Fibroblast of peridontal ligament (primary cell): ENCODE measurements at regions not wholly inside any gene's neighbourhood (a gene's known extent, or its start where the extent isn't known, plus 50 kb on each side); places are given as distances from the start of the nearest gene placed in this dataset.
A peak's percentile ranks its signal among the peaks of the same experiment; 100 is the strongest.

ENCODE experiments used
- DNase-seq: peaks from one replicate; pipeline ENCODE4 v3.0.0-alpha.2; 2010; ENCODE audit errors: extremely low read depth

DNA sequence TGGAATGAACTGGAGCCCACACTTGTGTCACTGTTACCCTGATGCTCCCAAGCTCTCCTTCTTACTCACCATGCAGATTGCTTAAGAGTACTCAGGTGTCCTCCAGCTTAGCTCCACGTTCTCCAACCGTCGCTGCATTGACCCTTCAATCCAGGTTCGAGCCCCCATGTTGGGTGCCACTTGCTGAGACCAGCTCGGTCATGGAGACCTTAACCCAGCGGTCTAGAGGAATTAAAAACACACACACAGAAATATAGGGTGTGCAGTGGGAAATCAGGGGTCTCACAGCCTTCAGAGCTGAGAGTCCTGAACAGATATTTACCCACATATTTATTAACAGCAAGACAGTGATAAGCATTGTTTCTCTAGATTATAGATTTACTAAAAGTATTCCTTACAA lies 229.1 kb upstream of the APCDD1 start:
- no peak for DNase-seq

- no peak for DNase-seq
Measured at GRCh38 chr18:10226971-10227370, 227.5 kb upstream of the APCDD1 start.

DNA sequence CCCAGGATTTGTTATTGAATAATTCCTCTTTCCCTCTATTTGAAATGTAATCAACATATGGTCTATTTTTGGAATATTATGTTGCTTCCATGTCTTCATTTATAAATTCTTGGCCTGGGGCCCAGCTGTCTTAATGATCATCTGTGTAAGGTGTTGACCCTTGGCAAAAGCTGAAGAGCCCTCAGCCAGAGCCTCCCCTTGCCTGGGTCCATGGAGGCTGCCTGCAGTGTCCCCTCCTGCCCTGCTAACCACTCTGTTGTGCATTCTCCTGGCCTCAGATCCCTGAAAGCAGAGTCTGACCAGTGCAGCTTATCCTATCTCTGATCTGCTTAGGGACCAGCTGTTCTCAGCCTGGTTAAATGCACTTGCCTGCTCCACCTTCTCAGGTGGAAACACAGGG lies 226.1 kb upstream of the APCDD1 start:
- no peak for DNase-seq

- no peak for DNase-seq
Measured at GRCh38 chr18:10229458-10229857, 225.0 kb upstream of the APCDD1 start.

- DNase-seq: peak; percentile 47
Measured at GRCh38 chr18:10230072-10230471, 224.4 kb upstream of the APCDD1 start.

GRCh38 chr18:10231220-10231619 lies 223.2 kb upstream of the APCDD1 start:
- no peak for DNase-seq

DNA sequence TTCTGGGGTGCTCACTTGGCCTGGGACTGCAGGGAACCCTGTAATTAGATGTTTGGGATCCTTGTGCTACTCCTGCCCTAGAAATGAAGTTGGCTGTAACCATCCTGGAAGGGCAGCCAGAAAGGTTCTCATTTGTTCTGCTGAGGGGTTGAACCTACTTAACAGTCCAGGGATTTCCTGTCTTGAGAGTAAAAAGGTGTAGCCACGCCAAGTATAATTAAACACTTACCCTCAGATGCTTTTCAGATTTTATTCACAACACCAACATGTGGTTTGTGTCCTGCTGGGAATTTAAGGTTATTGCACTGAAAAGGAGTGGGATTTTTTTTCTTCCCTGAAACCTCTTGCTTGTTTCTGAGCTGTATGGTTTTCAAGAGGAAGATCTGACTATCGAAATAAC lies 222.4 kb upstream of the APCDD1 start:
- no peak for DNase-seq

DNA sequence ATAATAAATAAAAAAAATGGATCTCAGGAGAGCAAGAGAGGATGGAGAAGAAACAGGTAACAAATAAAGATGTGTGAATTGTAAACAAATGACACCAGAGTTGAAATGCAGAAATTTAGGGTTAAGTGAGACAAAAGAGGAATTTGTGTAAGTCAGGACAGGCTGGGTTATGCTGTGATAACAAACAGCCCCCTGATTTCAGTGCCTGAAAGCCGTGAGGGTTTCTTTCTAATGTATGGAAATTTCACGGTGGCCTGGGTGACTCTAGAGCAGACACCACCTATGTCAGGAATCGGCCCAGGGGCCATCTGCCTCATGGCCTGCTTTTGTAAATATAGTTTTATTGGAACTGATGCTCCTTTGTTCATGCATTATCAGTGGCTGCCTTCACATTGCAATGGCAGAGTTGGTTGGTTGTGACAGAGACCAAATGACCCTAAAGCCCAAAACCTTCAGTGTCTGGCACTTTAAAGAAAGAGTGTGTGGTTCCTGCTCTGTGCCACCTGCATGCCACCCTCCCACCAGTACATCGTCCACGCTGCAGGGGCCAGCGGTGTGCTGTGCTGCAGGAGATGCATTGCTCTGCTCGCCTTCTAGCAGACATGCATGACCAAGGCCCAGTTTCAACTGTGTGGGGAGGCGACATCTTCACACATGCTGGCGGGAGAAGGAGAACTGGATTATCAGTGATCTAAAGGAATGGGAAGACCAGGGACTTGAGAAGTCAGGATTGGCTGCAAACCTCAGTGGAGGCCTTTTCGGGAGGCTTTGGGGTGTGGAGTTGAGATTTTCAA lies 221.2 kb upstream of the APCDD1 start:
- no peak for DNase-seq

DNA sequence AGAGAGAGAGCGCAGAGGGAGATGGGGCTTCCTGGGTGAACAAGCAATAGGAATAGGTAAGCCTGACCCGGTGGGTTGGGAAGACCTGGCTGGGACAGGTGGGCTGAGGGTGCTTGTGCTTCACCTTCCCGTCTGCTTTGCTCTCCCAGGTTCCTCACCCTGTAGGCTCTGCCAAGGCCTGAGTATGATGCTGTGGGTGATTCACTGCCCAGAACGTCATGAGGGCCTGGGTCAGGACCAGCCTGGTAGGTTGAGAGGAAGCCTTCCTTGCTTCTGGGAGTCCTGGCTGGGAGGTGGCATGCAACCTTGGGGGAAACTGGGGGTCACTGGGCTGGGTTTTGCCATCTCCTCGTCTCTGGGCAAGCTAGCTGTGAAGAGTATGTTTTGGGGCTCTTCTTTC lies 220.2 kb upstream of the APCDD1 start:
- no peak for DNase-seq

GRCh38 chr18:10234912-10235660 lies 219.3 kb upstream of the APCDD1 start:
- peak; percentile 82 for DNase-seq

GRCh38 chr18:10235661-10235952 lies 218.8 kb upstream of the APCDD1 start:
- DNase-seq: no peak

GRCh38 chr18:10239103-10239502 lies 215.3 kb upstream of the APCDD1 start:
- peak; percentile 56 for DNase-seq

- DNase-seq: peak; percentile 10
Measured at GRCh38 chr18:10239991-10240634, 214.3 kb upstream of the APCDD1 start.

- no peak for DNase-seq
Measured at GRCh38 chr18:10240973-10241372, 213.5 kb upstream of the APCDD1 start.

- no peak for DNase-seq
Measured at GRCh38 chr18:10241579-10241978, 212.9 kb upstream of the APCDD1 start.

GRCh38 chr18:10242936-10243680 lies 211.3 kb upstream of the APCDD1 start:
- no peak for DNase-seq

GRCh38 chr18:10244341-10244740 lies 210.1 kb upstream of the APCDD1 start:
- no peak for DNase-seq

DNA sequence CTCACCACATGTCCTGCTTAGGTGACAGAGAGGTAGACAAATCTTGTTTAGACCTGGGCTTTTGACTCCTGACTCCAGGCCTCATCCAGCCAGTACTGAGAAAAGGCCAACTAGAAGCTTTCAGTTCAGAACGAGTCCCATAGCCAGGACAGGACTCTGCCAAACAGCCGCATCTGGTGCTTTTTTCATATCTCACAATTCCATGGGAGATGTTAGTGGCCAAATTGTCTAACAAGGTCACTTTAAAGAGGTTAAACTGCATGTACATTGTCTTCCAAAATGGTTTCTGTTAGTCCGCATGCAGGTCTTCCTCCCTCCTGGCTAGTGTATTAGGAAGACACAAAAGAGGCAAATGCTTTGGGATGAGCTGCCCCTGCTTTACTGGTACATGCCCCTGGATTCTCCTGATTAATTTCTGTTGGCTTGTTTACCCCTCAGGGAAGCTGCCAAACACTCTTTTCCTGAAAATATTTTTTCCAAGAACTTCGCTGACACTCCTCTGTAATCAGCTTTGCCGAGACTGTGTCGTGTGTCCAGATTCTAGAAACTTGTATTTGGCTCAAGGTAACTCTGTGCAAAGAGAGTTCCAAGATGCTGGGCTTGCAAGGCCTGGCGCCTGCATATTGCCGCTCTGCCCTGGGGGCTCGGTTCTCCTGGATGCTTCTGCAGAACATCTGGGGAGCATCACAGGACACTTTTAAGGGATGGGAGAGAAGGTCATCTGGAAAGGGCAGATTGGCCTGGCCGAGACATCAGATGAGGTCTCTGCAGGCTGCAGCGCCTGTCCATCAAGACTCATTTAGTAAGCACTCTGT lies 209.2 kb upstream of the APCDD1 start:
- DNase-seq: no peak

- DNase-seq: no peak
Measured at GRCh38 chr18:10245846-10246175, 208.6 kb upstream of the APCDD1 start.

DNA sequence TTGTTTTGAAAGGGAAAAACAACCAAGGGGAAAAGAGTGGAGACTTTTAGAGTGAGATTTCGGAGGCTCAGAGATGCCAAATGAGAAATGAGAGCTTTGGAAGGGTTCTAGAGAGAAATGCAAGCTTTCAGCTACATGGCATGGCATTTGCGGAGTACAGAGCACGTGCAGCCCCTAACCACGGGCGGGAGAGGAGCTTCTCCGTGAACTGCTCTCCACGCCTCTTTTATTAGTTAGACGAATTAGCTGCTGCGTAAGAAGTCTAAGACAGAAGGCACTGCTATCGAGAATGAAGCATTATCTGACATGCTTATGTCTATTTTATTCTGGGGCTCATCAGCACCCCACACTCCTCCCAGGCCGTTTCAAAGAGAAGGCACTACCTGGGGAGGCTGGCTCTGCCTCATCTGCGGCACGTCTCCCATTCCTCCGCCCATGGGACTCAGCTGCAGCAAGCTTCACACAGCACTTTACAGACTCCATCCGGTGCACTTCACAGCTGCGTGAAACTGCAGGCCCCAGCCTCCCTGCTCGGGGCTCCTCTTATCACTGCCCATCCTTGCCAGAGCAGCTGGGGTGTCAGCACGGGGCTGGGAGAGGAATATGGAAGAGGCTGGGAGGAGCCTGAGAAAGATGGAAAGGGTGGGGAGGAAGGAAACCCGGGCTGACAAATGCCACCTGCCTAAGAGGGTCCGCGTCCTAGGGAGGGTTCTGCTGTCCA lies 207.3 kb upstream of the APCDD1 start:
- DNase-seq: no peak

DNA sequence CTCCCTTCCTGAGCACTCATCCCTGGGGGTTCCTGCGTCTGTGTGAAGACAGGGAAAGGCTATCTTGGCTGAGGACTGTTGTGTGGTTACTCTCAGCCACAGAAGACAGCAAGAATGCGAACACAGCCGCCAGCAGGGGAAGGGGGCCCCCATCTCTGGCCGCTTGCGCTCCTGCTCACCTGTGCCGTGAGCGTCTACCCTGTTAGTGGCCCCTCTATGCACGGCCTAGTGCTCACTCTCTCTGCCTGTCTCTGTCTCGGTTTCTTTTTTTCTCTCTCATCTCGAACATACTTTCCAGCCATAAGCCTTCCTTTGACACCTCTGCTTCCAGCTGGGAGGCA lies 206.7 kb upstream of the APCDD1 start:
- DNase-seq: no peak
